ENCODE measurements at regions not wholly inside any gene's neighbourhood (a gene's known extent, or its start where the extent isn't known, plus 50 kb on each side); places are given as distances from the start of the nearest gene placed in this dataset.

DNA sequence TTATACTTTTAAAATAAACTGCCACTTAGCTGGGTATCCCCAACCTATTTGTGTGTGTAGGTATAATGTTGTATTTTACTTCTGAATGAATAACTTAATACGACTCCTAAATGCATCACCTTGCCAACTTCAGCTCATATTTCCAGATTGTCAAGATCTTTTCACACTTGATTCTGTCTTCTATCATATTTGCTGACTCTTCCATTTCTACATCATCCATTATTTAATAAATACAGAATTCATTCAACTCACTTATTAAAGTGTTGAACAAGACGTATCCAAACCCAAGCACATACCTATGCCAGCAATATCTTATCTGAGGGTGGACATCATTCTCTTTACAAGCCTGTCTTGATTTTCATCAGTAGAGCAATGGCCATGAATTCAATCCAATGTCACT is 91.2 kb upstream of the FAM47C start:
- TF ChIP-seq, protein P1, sequence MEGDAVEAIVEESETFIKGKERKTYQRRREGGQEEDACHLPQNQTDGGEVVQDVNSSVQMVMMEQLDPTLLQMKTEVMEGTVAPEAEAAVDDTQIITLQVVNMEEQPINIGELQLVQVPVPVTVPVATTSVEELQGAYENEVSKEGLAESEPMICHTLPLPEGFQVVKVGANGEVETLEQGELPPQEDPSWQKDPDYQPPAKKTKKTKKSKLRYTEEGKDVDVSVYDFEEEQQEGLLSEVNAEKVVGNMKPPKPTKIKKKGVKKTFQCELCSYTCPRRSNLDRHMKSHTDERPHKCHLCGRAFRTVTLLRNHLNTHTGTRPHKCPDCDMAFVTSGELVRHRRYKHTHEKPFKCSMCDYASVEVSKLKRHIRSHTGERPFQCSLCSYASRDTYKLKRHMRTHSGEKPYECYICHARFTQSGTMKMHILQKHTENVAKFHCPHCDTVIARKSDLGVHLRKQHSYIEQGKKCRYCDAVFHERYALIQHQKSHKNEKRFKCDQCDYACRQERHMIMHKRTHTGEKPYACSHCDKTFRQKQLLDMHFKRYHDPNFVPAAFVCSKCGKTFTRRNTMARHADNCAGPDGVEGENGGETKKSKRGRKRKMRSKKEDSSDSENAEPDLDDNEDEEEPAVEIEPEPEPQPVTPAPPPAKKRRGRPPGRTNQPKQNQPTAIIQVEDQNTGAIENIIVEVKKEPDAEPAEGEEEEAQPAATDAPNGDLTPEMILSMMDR (IDR thresholded peaks at IDR 0.05) = no peak
- no peak for TF ChIP-seq POLR2A (IDR thresholded peaks at IDR 0.05)
